ENCODE measurements at regions not wholly inside any gene's neighbourhood (a gene's known extent, or its start where the extent isn't known, plus 50 kb on each side); places are given as distances from the start of the nearest gene placed in this dataset.
"Not testable (repeated sequence)": the region's sequence is repeated elsewhere in the genome, so short reads cannot be mapped to it uniquely, and the experiment has no call there.

DNA sequence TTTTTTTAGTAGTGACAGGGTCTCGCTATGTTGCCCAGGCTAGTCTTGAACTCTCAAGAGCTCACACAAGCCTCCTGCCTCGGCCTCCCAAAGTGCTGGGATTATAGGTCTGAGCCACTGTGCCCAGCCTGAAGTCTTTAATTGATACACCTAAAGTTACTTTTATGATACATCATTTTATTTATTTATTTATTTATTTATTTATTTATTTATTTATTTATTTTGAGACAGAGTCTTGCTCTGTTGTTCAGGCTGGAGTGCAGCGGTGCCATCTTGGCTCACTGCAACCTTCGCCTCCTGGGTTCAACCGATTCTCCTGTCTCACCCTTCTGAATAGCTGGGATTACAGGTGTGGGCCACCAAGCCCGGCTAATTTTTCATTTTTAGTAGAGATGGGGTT is 202.3 kb downstream of the CDRT15L2 start:
- TF ChIP-seq CTCF, POLR2AphosphoS5, POLR2A (IDR thresholded peaks at IDR 0.05): not testable (repeated sequence)

Data from breast epithelium (tissue), 3 donors.